HG03378 (cell line): ENCODE measurements at regions not wholly inside any gene's neighbourhood (a gene's known extent, or its start where the extent isn't known, plus 50 kb on each side); places are given as distances from the start of the nearest gene placed in this dataset.
"Not testable (repeated sequence)": the region's sequence is repeated elsewhere in the genome, so short reads cannot be mapped to it uniquely, and the experiment has no call there.

Experiments used
- ATAC-seq: cut with Tn5 transposase; IDR thresholded peaks from one replicate; pipeline ENCODE4 v1.9.1; 2021; ENCODE audit warnings: mild to moderate bottlenecking, moderate library complexity; ENCODE audit not compliant: unreplicated experiment

DNA sequence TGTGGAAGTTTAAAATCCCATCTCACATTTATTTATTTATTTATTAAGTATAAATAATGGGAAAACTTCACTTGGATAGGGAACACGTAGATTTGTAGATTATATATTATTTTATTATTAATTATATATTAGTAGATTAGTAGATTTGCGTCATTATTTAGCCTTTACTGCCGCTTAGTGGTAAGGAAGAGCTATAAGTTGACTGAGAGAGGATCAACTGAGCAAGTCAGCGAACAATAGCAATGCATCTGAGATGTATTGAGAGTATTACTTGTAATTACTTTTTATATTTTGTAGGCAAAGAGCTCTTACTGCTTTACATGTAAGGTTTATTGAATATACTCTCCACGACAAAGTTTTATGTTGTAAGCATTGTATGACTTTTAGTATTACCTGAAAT is 244.5 kb upstream of the ANKRD30A start:
- peak; percentile 65 for ATAC-seq

DNA sequence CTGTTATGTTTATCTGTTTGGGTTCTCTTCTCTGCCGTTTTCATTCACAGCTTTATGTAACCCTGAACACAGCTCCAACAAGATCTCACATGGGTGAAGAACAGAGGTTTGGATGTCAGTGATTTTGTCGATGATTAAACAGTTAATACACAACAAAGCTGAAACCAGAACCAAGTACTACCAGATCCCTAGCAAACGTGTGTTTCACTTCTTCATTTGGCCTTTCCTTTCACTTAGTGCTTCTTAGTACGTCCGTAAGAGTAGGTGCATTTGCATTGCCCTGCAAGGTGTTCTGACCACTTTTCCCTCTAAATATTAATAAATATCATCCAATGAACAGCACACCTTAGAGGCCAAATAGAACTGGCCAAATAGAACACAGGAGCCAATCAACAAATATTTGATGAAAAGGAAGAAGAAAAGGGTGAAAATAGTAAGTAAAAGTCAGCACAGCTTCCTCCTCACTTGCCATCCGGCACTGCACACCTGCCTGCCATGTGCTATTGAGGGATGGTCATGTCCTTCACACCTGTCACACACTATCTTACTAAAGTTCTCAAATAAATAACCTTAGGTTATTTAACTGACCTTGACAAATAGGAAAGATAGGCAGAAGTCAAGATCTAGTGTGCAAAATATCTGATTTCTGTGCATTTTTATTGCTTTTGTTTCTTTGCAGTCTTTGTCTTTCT is 252.6 kb upstream of the ANKRD30A start:
- ATAC-seq, result peak; percentile 94

DNA sequence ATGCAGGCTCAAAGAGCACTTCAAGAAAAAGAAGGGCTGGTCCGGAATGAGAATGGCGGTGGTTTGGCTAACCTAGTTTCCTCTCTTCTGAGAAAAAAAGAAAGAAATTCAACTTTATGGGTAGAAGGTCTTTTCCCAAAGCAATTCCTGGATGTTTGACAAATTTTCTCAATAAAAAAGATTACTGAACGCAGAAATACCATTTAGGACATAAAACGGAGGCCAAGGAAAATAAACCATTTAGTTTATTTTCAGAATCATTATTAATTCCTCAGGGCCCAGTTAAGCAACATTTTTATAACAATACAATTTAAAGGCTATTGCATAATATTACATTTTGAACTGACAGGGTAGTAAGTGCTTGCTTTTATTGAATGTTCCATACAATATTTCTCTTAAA is 284.6 kb upstream of the ANKRD30A start:
- no peak for ATAC-seq

DNA sequence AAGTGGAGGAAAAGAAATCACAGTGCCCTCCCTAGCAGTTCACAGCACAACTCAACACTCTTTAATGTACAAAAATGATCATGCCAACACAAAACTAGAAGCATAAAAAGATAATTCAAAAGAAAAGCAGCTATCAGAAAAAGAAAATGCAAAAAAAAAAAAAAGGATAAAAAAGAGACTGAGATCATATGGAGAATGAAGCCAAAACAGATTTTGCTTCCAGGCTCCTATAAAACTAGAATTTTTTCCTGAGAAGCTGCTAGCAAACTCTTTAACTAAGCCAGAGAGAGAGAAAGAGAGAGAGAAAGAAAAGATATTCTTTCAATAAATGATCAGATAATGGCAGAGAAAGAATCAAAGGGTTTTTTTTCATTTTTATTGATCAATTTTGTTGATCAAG is 288.0 kb upstream of the ANKRD30A start:
- ATAC-seq, result no peak

DNA sequence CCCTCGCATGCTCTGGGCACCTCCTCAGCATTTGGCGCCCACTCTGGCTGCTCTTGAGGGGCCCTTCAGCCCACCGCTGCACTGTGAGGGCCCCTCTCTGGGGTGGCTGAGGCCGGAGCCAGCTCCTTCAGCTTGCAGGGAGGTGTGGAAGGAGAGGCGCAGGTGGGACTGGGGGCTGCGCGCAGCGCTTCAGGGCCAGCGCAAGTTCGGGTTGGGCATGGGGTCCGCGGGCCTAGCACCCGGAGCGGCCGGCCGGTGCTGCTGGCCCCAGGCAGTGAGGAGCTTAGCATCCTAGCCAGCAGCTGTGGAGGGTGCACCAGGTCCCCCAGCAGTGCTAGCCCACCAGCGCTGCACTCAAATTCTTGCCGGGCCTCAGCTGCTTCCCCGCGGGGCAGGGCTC is 305.6 kb upstream of the ANKRD30A start:
- no peak for ATAC-seq

DNA sequence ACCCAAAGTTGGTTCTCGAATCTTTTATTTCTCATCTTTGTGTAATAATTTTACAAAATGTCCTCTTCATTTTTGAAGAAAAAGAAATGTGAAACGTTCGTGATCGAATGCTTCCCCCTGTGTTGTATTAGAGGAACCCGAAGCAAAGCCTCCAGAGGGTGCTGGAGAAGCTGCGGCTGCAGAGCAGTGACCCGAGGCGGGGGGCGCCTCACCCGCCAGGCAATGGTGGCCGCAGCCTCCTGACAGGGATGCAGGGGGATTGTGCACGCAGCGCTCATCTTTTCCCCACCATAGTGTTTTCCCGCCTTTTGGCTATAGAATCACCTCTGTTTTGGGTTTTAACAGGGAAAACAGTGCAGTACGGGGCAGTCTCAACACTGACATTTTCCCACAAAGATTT is 307.5 kb upstream of the ANKRD30A start:
- ATAC-seq, result no peak

DNA sequence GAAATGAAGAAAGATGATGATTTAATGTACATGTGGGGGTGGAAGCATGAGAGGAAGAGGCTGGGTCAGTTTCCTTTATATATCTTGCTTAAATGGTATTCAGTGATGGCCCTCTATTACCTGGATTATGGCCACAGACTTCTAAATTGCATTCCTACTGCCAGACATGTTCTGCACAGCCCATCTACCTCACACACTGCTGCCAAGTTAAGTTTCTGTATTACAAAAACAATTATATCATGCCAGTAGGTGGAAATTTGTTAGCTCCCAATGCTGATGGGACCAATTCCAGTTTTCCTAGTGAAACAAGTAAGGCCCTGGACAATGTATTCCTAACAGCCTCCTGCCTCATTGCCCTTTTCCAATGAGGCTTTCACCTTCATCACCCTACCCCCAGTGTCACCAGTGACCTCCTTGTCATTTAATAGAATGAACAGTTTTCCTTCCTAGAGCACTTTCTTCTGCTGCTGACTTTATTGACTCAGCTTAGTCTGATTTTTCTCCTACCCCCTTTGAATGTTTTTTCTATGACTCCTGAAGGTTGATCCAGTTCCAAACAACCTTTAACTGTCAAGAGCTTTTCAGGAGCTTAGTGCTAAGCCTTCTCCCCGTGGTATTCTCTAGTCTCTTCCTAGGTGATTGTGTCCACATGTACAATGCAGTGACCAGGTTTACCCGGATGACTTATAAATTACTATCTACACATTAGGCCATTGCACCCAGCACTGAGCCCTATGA is 316.6 kb upstream of the ANKRD30A start:
- ATAC-seq, result no peak

DNA sequence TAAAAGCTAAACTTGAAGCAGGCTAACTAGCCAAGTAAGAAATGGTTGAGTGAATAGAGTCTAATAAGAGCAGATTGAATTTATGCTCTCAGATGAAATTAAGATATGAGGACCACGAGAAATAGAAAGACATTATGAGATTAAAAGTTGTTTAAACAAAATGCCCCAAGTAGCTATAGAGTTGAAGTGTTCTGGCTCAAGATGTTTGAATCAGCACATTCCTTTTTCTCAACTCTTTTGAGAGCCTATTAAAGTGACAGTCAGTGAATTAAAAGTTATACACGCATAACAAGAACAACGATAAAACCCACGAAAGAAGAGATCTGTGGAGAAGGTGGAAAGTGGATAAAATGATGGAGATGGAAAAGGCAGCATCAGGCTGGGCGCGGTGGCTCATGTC is 322.2 kb upstream of the ANKRD30A start:
- no peak for ATAC-seq

DNA sequence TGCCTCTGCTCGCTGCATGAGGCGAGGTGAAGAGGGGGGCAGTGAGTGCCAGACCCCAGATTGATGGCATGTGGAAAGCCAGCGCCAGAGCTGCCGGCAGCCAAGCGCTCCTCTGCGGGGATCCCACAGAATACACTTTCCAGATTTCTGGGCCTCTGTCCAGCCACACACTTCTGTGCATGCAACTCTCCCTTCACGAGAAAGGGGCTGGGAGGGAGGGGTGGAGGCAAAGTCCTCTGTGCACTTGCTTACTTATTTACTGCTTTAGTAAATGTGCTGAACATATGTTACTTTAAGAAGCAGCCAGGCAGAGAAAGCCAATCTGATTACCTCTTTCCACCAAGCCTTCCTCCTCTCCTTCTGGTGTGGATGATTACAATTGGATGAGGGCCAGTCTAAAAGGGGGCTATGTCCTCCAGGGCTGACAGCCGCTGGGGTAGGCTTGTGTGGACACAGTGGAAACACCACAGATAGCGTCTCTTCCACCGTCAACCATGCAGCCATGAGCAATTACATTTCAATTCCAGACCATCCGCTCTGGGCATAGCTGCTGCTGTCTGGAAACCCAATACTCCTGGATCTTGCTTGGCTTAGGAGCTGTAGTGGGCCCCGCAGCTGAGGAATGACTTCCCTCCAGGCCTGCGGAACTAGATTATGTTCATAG is 322.8 kb upstream of the ANKRD30A start:
- ATAC-seq, result no peak

DNA sequence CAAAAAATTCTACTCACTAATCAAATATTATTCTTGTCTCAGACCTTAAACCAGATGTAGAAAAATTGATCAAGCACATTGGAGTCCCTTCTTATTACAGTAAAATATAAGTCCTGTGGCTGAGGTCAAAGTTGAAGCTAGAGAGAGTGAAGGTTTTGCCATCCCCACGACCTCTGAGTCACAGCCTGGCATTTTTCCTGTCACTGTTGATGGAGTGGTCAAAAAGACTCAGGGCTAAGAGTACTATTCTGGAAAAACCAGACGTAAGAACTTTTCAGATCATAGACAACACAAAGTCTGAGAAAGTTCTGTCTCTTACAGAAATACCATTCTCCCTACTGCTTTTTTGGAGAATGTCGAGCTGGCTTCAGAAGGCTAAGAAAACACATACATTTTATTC is 323.7 kb upstream of the ANKRD30A start:
- no peak for ATAC-seq

DNA sequence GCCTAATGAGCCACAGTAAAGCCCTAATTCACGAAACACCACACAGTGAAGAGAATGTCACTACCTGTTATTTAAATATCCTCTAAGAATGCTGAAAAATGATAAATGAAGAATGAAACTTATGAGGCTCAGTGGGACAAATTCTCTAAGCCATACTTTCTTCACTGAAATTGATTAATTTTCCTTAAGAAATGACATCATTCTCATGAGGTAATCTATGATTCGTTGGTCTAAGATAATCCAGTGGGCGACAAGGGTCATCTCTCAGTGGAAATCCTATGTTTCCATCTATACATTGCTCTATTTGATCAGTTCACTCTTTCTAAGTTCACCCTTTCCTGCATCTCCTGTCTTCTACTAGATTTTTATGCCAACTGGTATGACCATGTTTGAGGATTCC is 330.4 kb upstream of the ANKRD30A start:
- ATAC-seq, result no peak

DNA sequence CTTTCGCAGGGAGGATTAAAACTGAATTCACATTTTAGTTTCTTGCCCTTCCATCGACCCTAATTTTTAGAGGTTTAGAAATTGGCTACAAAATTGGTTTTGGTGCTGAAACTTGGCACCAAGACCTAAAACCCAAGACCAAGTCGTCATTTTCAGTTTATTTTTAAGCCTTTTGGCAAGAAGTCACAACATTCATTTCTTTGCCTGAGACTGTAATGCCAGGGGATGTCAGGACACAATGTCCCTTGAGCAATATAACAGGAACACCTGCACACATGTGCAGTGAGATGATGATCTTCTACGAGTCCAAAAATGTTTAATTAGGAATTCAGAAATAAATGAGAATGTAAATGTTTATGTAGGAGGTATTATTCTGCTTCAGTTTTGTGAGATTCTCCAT is 335.4 kb upstream of the ANKRD30A start:
- no peak for ATAC-seq

DNA sequence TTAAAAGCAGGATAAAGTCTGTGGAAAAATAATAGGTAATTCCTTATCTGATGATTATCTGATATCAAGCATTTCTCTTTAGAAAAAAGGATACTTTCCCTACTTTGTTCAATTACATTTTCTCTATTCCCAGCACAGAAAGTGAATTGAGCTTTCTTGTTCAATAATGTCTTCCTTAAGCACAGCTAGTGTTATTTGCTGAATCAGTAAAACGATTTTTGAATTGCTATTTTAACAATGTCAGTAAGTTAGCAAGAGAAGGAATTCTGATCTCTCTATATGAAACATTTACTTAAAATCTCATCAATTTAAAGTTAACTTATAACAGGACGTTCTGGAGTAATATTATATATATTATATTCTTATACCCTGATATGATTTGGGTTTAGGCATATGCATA is 337.2 kb upstream of the ANKRD30A start:
- ATAC-seq, result no peak

DNA sequence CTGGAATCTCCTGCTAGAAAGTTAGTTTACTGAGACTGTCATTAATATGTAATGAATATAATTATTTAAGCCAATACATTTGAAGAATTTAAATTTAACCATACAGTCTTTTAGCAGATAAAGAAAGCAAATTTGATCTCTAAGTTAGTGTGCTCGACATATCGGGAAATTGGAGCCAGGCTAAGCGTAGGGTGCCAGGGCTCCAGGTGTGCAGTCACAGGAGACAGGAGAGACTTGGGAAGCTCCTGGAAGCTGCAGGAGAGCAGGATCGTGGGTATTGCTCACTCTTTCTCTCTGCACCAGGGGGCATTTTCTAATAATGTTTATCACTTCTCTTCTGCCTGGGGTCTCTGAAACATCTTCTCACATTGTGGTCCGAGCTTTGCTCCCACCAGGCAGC is 342.0 kb upstream of the ANKRD30A start:
- ATAC-seq, result no peak

DNA sequence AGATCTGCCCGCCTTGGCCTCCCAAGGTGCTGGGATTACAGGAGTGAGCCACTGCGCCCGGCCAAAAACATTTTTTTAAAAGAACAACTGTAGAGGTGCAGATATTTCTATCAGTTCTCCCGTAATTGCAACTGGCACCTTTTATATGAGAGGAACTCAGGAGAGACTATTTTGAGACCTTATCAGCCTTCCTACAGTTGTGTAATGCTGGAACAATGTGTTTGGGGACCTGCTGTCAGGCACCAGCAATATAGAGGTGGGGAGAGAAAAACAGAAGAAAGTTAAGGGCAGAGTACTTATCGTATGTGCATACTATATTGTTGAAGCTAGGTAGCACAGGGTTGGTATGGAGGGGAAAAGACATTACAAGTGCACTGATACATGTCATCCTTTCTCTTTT is 343.8 kb upstream of the ANKRD30A start:
- ATAC-seq, result no peak

DNA sequence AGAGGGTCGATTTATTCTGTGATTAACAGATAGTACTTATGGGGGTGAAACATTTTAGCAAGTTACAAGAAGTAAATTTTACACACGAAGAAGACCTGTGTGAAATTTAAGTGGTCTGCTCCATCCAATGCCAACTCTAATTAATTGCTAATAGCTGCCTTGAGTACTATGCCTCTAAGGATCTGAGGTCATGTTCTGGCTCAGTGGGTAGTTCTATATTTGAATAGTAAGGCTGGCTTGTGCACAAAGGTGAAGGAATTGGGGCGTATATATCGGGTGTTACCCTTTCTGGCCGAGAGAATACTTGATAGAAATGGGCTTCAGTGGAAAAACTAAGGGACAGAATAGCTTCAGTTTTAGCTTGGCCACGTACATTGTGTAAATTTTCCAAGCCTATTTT is 345.2 kb upstream of the ANKRD30A start:
- no peak for ATAC-seq

DNA sequence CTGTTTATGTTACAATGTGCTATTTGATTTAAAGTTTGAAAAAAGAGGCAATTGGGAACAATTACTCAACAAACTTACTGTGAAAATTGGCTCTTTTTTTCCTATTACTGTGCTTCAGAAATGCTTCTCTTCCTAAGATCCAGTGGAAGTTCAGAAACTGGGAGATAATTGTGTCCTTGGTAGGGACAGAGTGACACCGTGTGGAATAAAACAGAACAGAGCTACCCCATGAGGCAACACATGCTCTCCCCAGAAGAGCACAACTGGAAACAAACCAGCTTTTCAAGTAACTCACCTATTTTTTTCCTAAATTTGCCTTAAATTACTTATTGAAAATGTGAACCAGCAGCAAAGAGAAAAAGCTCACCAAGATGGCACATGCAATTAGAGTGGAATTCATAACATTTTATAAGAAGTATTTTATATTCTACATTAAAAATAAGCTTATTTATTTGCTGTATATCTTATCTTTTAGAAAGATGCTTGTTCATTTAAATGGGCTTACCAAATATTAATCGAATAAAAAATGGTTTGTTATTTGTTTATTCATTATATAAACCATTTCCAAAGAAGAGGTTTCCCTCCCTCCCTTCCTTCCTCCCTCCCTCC is 346.1 kb upstream of the ANKRD30A start:
- no peak for ATAC-seq

DNA sequence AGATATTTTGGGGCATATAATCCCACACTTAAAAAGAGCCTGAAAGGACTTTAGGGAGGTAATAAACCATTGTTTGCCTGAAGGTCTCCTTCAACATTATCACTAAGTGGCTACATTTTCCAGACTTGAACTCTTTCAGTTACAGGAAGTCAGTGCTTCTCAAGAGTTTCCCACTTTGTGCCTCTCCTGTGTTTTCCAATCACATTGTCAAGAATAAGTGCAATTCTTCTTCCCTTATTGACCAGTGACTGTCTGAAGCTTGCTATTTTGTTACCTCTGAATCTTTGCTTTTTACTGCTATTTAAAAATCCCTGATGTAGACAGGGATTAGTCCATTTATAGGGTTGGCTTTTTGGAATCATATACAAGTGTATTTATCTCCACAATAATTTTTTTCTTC is 346.7 kb upstream of the ANKRD30A start:
- no peak for ATAC-seq

DNA sequence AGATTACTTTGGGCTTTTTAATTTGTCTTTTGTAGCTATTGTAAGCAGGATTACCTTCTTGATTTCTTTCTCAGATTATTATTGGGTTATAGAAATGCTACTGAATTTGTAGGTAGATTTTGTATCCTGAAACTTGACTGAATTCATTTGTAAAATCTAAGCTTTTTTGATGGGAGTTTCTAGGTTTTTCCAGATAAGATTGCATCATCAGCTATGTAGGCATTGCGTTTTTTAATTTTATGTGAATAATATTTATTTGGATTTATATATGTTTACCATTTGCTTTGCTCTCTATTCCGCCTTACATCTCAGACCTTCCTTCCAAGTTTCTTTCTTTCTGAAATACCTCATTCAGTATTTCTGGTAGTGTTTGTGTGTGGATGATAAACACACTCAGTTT is 351.7 kb upstream of the ANKRD30A start:
- no peak for ATAC-seq

DNA sequence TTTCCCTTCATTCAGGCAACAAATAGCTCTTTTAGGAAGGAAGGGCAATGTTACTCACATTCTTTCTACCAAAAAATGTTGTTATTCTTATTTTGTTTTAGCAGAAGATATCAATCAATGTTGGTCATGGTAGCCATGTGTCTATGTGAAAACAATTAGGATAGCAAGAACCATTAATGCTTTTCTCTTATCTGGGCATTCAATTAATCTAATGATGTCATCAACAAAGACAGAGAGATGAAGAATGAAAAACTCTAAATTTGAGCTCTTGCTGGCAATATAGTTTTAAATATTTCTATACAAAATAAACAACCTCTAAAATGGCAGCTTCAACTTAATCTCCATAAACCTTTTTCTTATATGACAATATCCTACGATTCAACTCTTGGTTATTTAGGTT is 353.7 kb upstream of the ANKRD30A start:
- no peak for ATAC-seq

DNA sequence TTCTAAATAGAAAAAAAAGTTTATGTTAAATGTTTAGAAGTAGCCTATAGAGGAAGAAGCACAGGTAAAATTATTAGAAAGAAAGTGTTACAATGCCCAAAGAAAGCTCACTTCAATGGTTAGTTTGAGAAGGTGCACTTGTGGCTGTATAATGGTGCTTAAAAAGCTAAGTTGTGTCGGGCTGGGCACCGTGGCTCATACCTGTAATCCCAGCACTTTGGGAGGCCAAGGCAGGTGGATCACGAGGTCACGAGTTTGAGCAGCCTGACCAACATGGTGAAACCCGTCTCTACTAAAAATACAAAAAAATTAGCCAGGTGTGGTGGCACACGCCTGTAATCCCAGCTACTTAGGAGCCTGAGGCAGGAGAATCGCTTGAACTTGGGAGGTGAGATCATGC is 355.7 kb upstream of the ANKRD30A start:
- ATAC-seq, result not testable (repeated sequence)

DNA sequence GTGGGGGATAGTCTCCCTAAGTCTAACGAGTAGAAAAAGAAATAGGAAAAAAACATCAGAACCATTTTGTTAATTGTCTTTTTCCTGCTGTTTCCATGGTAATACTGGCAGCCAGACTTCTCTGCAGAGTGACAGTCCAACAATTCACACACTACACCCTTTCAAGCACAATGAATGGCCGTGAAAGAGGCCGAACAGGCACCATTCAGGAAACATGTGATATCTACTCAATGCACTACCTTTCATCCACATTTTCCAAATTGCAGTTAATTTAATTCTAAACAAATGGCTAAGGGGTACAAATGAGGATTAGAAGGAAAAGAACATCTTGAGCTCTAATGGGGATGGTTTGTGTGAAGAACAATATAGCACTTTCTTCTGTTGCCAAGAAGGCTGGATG is 358.5 kb upstream of the ANKRD30A start:
- no peak for ATAC-seq
